Prostate gland (tissue), 2 donors: ENCODE measurements at regions not wholly inside any gene's neighbourhood (a gene's known extent, or its start where the extent isn't known, plus 50 kb on each side); places are given as distances from the start of the nearest gene placed in this dataset.

ENCODE experiments used
- CTCF ChIP-seq, 4 experiments: fragments of 200-600 bp in 2 of 4; fragments of 450-650 bp in 2 of 4; sonication (generic) in 2 of 4; IDR thresholded peaks; 1 replicate in 3 of 4; 2 replicates in 1 of 4; pipeline ENCODE4 v1.5.1; 2016 to 2019; ENCODE audit warnings: antibody characterized with exemption in 4 of 4, mild to moderate bottlenecking in 2 of 4, moderate library complexity in 2 of 4
- POLR2A ChIP-seq: fragments of 450-650 bp; IDR thresholded peaks from one replicate; pipeline ENCODE4 v1.6.1; 2016; ENCODE audit warnings: antibody characterized with exemption, mild to moderate bottlenecking

GRCh38 chr1:83053446-83053845 lies 945.5 kb downstream of the TTLL7 start:
- TF ChIP-seq CTCF (IDR thresholded peaks at IDR 0.05) = no peak
- TF ChIP-seq POLR2A = no peak
